ENCODE measurements at regions not wholly inside any gene's neighbourhood (a gene's known extent, or its start where the extent isn't known, plus 50 kb on each side); places are given as distances from the start of the nearest gene placed in this dataset.
A peak's percentile ranks its signal among the peaks of the same experiment; 100 is the strongest.

- Histone ChIP-seq H3K36me3 (ENCODE audit: insufficient read depth, low read length) (no peaks in the 10 kb centered on the region), H3K4me3 (ENCODE audit: low read depth, low read length) (no peak overlapping the region), H3K27ac (ENCODE audit: low read depth, low read length) (no peak overlapping the region), H3K4me1 (ENCODE audit: control insufficient read depth, insufficient read depth, low read length, unreplicated experiment) (peaks cover 4% of the 10 kb centered on the region), H3K79me2 (ENCODE audit: control insufficient read depth, insufficient read depth, low read length, unreplicated experiment) (peaks cover 58% of the 10 kb centered on the region), H2AFZ (ENCODE audit: low read length, unreplicated experiment) (no peak overlapping the region), H3K27me3 (ENCODE audit: insufficient read depth, low read length) (no peaks in the 10 kb centered on the region)
Observed at GRCh38 chr13:74045583-74045982, 88.6 kb downstream of the KLF12 start.

GRCh38 chr13:74043237-74043636 is 91.0 kb downstream of the KLF12 start:
- no peak overlapping the region for H3K27ac ChIP-seq (ENCODE audit: low read depth, low read length)
- H3K27me3 ChIP-seq (ENCODE audit: insufficient read depth, low read length) = no peaks in the 10 kb centered on the region
- H2AFZ ChIP-seq (ENCODE audit: low read length, unreplicated experiment) = no peak overlapping the region
- peaks cover 4% of the 10 kb centered on the region for H3K4me1 ChIP-seq (ENCODE audit: control insufficient read depth, insufficient read depth, low read length, unreplicated experiment)
- H3K4me3 ChIP-seq (ENCODE audit: low read depth, low read length) = no peak overlapping the region
- peaks cover 62% of the 10 kb centered on the region for H3K79me2 ChIP-seq (ENCODE audit: control insufficient read depth, insufficient read depth, low read length, unreplicated experiment)
- H3K36me3 ChIP-seq (ENCODE audit: insufficient read depth, low read length) = no peaks in the 10 kb centered on the region

GRCh38 chr13:74040200-74040599 is 94.0 kb downstream of the KLF12 start:
- H3K36me3 ChIP-seq (ENCODE audit: insufficient read depth, low read length) = no peaks in the 10 kb centered on the region
- peaks cover 57% of the 10 kb centered on the region for H3K79me2 ChIP-seq (ENCODE audit: control insufficient read depth, insufficient read depth, low read length, unreplicated experiment)
- no peak overlapping the region for H3K4me3 ChIP-seq (ENCODE audit: low read depth, low read length)
- H2AFZ ChIP-seq (ENCODE audit: low read length, unreplicated experiment) = no peak overlapping the region
- no peaks in the 10 kb centered on the region for H3K27me3 ChIP-seq (ENCODE audit: insufficient read depth, low read length)
- H3K27ac ChIP-seq (ENCODE audit: low read depth, low read length) = no peak overlapping the region
- H3K4me1 ChIP-seq (ENCODE audit: control insufficient read depth, insufficient read depth, low read length, unreplicated experiment) = no peaks in the 10 kb centered on the region

DNA sequence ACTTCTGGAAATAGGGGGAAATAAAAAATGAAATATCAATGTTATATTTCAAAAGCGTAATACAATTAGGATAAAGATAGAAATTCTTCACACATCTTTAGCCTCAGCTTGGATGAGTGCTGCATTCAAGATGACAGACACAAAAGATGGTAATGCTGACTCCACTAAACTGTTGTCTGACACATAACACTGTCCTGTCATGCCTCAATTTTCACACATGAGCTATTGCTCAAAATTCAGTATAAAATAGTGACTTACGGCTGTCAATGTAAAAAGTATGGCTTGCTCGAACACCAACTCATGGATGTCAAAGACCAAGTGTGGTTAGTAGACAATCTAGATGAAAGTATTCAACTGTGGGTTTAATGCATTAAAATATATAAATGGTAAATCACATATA is 94.5 kb downstream of the KLF12 start:
- Histone ChIP-seq H3K4me3 (ENCODE audit: low read depth, low read length) (no peak overlapping the region), H3K27me3 (ENCODE audit: insufficient read depth, low read length) (no peaks in the 10 kb centered on the region), H3K27ac (ENCODE audit: low read depth, low read length) (no peak overlapping the region), H3K79me2 (ENCODE audit: control insufficient read depth, insufficient read depth, low read length, unreplicated experiment) (peaks cover 57% of the 10 kb centered on the region), H3K36me3 (ENCODE audit: insufficient read depth, low read length) (no peaks in the 10 kb centered on the region), H3K4me1 (ENCODE audit: control insufficient read depth, insufficient read depth, low read length, unreplicated experiment) (no peaks in the 10 kb centered on the region), H2AFZ (ENCODE audit: low read length, unreplicated experiment) (no peak overlapping the region)

DNA sequence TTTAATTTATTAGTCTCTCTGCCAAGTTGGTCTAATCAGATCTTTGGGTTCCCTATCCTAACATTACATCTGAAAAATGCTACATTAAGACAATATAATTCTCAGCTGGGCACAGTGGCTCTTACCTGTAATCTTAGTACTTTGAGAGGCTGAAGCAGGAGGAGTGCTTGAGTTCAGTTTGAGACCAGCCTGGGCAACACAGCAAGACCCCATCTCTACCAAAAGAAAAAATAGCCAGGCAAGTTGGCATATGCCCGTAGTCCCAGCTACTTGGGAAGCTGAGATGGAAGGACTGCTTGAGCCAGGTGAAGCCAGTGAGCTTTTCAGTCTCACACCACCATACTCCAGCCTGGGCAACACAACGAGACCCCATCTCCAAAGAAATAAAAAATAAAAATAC is 95.0 kb downstream of the KLF12 start:
- no peaks in the 10 kb centered on the region for H3K4me1 ChIP-seq (ENCODE audit: control insufficient read depth, insufficient read depth, low read length, unreplicated experiment)
- no peak overlapping the region for H3K27ac ChIP-seq (ENCODE audit: low read depth, low read length)
- peaks cover 60% of the 10 kb centered on the region for H3K79me2 ChIP-seq (ENCODE audit: control insufficient read depth, insufficient read depth, low read length, unreplicated experiment)
- H3K27me3 ChIP-seq (ENCODE audit: insufficient read depth, low read length) = no peaks in the 10 kb centered on the region
- no peak overlapping the region for H3K4me3 ChIP-seq (ENCODE audit: low read depth, low read length)
- H2AFZ ChIP-seq (ENCODE audit: low read length, unreplicated experiment) = no peak overlapping the region
- no peaks in the 10 kb centered on the region for H3K36me3 ChIP-seq (ENCODE audit: insufficient read depth, low read length)

DNA sequence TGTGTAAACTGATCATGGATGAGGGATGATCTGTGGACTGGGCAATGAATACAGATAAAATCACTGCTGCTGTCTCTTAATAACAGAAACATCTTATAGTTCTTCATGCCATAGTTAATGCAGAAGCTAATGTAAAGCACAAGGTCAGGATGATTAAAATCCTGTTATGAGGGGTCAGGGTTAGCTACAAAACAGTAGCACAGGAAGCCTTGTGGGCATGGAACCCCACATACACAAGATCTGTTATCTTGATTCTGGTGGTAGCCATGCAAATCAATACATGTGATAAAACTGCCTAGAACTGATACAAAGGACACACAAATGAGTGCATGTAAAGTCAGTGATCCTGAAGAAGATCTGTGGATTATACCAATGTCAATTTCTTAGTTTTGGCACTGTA is 96.4 kb downstream of the KLF12 start:
- no peak overlapping the region for H3K27ac ChIP-seq (ENCODE audit: low read depth, low read length)
- H3K4me1 ChIP-seq (ENCODE audit: control insufficient read depth, insufficient read depth, low read length, unreplicated experiment) = no peaks in the 10 kb centered on the region
- peaks cover 54% of the 10 kb centered on the region for H3K79me2 ChIP-seq (ENCODE audit: control insufficient read depth, insufficient read depth, low read length, unreplicated experiment)
- no peaks in the 10 kb centered on the region for H3K27me3 ChIP-seq (ENCODE audit: insufficient read depth, low read length)
- H3K4me3 ChIP-seq (ENCODE audit: low read depth, low read length) = no peak overlapping the region
- H3K36me3 ChIP-seq (ENCODE audit: insufficient read depth, low read length) = no peaks in the 10 kb centered on the region
- H2AFZ ChIP-seq (ENCODE audit: low read length, unreplicated experiment) = no peak overlapping the region

DNA sequence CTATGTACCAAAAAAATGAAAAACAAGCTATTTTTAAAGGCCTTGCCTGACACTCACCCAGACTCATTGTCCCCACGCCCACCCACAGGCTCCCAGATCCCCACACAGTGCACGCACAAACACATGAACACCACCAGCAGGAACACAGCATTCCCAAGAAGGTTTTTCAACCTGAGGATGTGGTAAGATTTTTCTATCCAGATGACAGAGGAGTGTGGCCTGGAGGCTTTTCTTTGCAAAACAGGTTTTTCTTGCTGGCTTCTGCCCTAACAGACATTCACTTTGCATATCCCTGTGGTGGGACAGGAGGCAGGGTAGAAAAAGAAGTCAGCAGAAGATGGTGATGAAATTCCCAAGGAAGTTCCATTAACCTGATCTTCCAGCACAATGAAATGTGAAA is 97.8 kb downstream of the KLF12 start:
- H3K4me3 ChIP-seq (ENCODE audit: low read depth, low read length) = no peak overlapping the region
- H3K36me3 ChIP-seq (ENCODE audit: insufficient read depth, low read length) = no peaks in the 10 kb centered on the region
- no peaks in the 10 kb centered on the region for H3K4me1 ChIP-seq (ENCODE audit: control insufficient read depth, insufficient read depth, low read length, unreplicated experiment)
- H3K27me3 ChIP-seq (ENCODE audit: insufficient read depth, low read length) = no peaks in the 10 kb centered on the region
- no peak overlapping the region for H2AFZ ChIP-seq (ENCODE audit: low read length, unreplicated experiment)
- peaks cover 47% of the 10 kb centered on the region for H3K79me2 ChIP-seq (ENCODE audit: control insufficient read depth, insufficient read depth, low read length, unreplicated experiment)
- no peak overlapping the region for H3K27ac ChIP-seq (ENCODE audit: low read depth, low read length)

GRCh38 chr13:74035896-74036295 is 98.3 kb downstream of the KLF12 start:
- Histone ChIP-seq H3K27me3 (ENCODE audit: insufficient read depth, low read length) (no peaks in the 10 kb centered on the region), H3K4me1 (ENCODE audit: control insufficient read depth, insufficient read depth, low read length, unreplicated experiment) (no peaks in the 10 kb centered on the region), H2AFZ (ENCODE audit: low read length, unreplicated experiment) (no peak overlapping the region), H3K27ac (ENCODE audit: low read depth, low read length) (no peak overlapping the region), H3K79me2 (ENCODE audit: control insufficient read depth, insufficient read depth, low read length, unreplicated experiment) (peaks cover 48% of the 10 kb centered on the region), H3K4me3 (ENCODE audit: low read depth, low read length) (no peak overlapping the region), H3K36me3 (ENCODE audit: insufficient read depth, low read length) (no peaks in the 10 kb centered on the region)

GRCh38 chr13:74032325-74032724 is 101.9 kb downstream of the KLF12 start:
- Histone ChIP-seq H3K4me1 (ENCODE audit: control insufficient read depth, insufficient read depth, low read length, unreplicated experiment) (no peaks in the 10 kb centered on the region), H2AFZ (ENCODE audit: low read length, unreplicated experiment) (no peak overlapping the region), H3K79me2 (ENCODE audit: control insufficient read depth, insufficient read depth, low read length, unreplicated experiment) (peaks cover 37% of the 10 kb centered on the region), H3K36me3 (ENCODE audit: insufficient read depth, low read length) (no peaks in the 10 kb centered on the region), H3K27ac (ENCODE audit: low read depth, low read length) (no peak overlapping the region), H3K27me3 (ENCODE audit: insufficient read depth, low read length) (no peaks in the 10 kb centered on the region), H3K4me3 (ENCODE audit: low read depth, low read length) (peak overlapping the region; percentile 74)

- Histone ChIP-seq H3K79me2 (ENCODE audit: control insufficient read depth, insufficient read depth, low read length, unreplicated experiment) (peaks cover 22% of the 10 kb centered on the region), H2AFZ (ENCODE audit: low read length, unreplicated experiment) (no peak overlapping the region), H3K27me3 (ENCODE audit: insufficient read depth, low read length) (no peaks in the 10 kb centered on the region), H3K4me1 (ENCODE audit: control insufficient read depth, insufficient read depth, low read length, unreplicated experiment) (no peaks in the 10 kb centered on the region), H3K4me3 (ENCODE audit: low read depth, low read length) (no peak overlapping the region), H3K27ac (ENCODE audit: low read depth, low read length) (no peak overlapping the region), H3K36me3 (ENCODE audit: insufficient read depth, low read length) (peaks cover 4% of the 10 kb centered on the region; the same call in 1 of the 2 replicates)
Observed at GRCh38 chr13:74027161-74027779, 106.9 kb downstream of the KLF12 start.

DNA sequence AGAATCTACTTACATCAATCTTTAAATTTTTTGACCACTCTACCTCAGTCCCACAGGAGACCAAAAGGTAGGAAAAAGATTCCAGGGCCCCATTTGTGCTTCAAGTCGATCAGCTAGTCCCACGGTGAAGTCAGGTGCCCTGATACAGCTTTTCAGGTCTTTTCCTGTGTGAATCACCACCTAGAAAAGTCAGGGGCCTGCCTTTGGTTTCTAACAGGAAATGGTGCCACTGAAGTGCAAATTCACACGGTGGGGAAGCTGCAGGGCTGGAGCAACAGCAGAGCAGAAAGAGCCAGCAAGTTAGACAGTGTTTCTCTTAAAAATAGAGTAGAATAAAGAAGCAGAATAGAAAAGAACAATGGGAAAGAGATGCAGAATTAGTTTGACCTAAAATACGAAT is 107.5 kb downstream of the KLF12 start:
- no peaks in the 10 kb centered on the region for H3K4me1 ChIP-seq (ENCODE audit: control insufficient read depth, insufficient read depth, low read length, unreplicated experiment)
- no peaks in the 10 kb centered on the region for H3K27me3 ChIP-seq (ENCODE audit: insufficient read depth, low read length)
- no peak overlapping the region for H3K4me3 ChIP-seq (ENCODE audit: low read depth, low read length)
- peaks cover 21% of the 10 kb centered on the region for H3K79me2 ChIP-seq (ENCODE audit: control insufficient read depth, insufficient read depth, low read length, unreplicated experiment)
- no peak overlapping the region for H3K27ac ChIP-seq (ENCODE audit: low read depth, low read length)
- H3K36me3 ChIP-seq (ENCODE audit: insufficient read depth, low read length) = peaks cover 4% of the 10 kb centered on the region; the same call in 1 of the 2 replicates
- no peak overlapping the region for H2AFZ ChIP-seq (ENCODE audit: low read length, unreplicated experiment)
